ENCODE measurements at regions not wholly inside any gene's neighbourhood (a gene's known extent, or its start where the extent isn't known, plus 50 kb on each side); places are given as distances from the start of the nearest gene placed in this dataset.

- peak overlapping the region; percentile 97 for H2AFZ ChIP-seq (ENCODE audit: low read length)
- CTCF ChIA-PET (ENCODE audit: partially characterized antibody): interaction anchor here (0.6 to 1.1 kb wide), 4 partner anchors 12 to 382 kb away, joined by 3 to 5 read pairs (median 3); no protein-coding TSS in a partner anchor
- H3K9me3 ChIP-seq (ENCODE audit: insufficient read depth in 2 of 2, low read depth in 1 of 2, low read length in 1 of 2): peaks cover 0 to 2% of the 10 kb centered on the region in 2 experiments; a peak in 1 of 4 replicates
- H3K14ac ChIP-seq (ENCODE audit: insufficient read length): no peak overlapping the region
- POLR2A ChIA-PET (ENCODE audit: partially characterized antibody): no interaction called here
- peak overlapping the region; percentile 24 for H4K5ac ChIP-seq (ENCODE audit: insufficient read length, low read depth, low read length)
- H2BK15ac ChIP-seq (ENCODE audit: low read length): no peak overlapping the region
- no peak overlapping the region for H2BK120ac ChIP-seq (replicated peaks; ENCODE audit: low read depth, low read length)
- peak overlapping the region; percentile 26 to 63 for H3K4me2 ChIP-seq (ENCODE audit: insufficient read depth in 1 of 2, low read depth in 2 of 2, low read length in 2 of 2)
- FAIRE-seq: peak; percentile 96
- H3K56ac ChIP-seq (replicated peaks; ENCODE audit: insufficient read length, low read depth, low read length): no peak overlapping the region
- no peaks in the 10 kb centered on the region for H3K36me3 ChIP-seq (ENCODE audit: control insufficient read depth in 2 of 4, insufficient read depth in 4 of 4, low read length in 3 of 4)
- H4K20me1 ChIP-seq (replicated peaks in 1 of 2; ENCODE audit: control insufficient read depth in 1 of 2, insufficient read depth in 2 of 2, low read length in 2 of 2): no peaks in the 10 kb centered on the region
- 17% methylated on average over 34 of the region's 34 CpGs; no CpG with 5 or more reads in 1 of the 2 experiments for WGBS, 2 experiments (ENCODE audit: extremely low coverage in 1 of 2, insufficient coverage in 1 of 2, insufficient read length in 1 of 2, insufficient replicate concordance in 2 of 2, low coverage in 1 of 2, low lambda C conversion rate in 2 of 2, missing lambda C conversion rate in 1 of 2)
- H2AK5ac ChIP-seq (ENCODE audit: low read depth, low read length): no peak overlapping the region
- H3K4ac ChIP-seq (replicated peaks; ENCODE audit: insufficient read length, low read depth, low read length): no peak overlapping the region
- no peak overlapping the region for H2BK20ac ChIP-seq (ENCODE audit: low read length)
- H4K91ac ChIP-seq (replicated peaks; ENCODE audit: insufficient read length, low read length): no peak overlapping the region
- H3K23ac ChIP-seq (ENCODE audit: insufficient read length): no peak overlapping the region
- H3K18ac ChIP-seq (ENCODE audit: extremely low read depth, low read length): 0 out of 2 replicates have a peak overlapping the region, but pooled peaks have one; percentile 86
- no peaks in the 10 kb centered on the region for H3K4me1 ChIP-seq (replicated peaks in 1 of 4; ENCODE audit: control insufficient read depth in 3 of 4, insufficient read depth in 4 of 4, low read length in 3 of 4)
- no peaks in the 10 kb centered on the region for H3K79me1 ChIP-seq (ENCODE audit: low read depth, low read length)
- peak; percentile 85 to 90 for DNase-seq (ENCODE audit: low read depth in 1 of 2, low spot score in 2 of 2)
- H4K8ac ChIP-seq (ENCODE audit: extremely low read depth, insufficient read depth, low read length): no peak overlapping the region
- H3K27me3 ChIP-seq (replicated peaks in 1 of 4; ENCODE audit: control insufficient read depth in 3 of 4, extremely low read depth in 1 of 4, insufficient read depth in 3 of 4, low read length in 3 of 4): peaks cover 0 to 3% (median 0%) of the 10 kb centered on the region in 4 experiments; a peak in 1 of 7 replicates
- peak overlapping the region; percentile 2 to 57 (median 20); a peak in 7 of 8 replicates for H3K4me3 ChIP-seq (ENCODE audit: extremely low read depth in 1 of 4, insufficient read depth in 2 of 4, low read depth in 3 of 4, low read length in 4 of 4)
- H3K23me2 ChIP-seq (ENCODE audit: low read depth, low read length): peaks cover 3% of the 10 kb centered on the region; the same call in 1 of the 2 replicates
- no peak overlapping the region for H2BK5ac ChIP-seq (ENCODE audit: low read depth, low read length)
- no peak overlapping the region; the same call in 1 of the 2 replicates for H3K27ac ChIP-seq (ENCODE audit: low read depth, low read length)
- no peak overlapping the region for H2BK12ac ChIP-seq (ENCODE audit: low read depth, low read length)
- H3K79me2 ChIP-seq (ENCODE audit: control insufficient read depth in 1 of 2, insufficient read depth in 2 of 2, low read length in 2 of 2): no peaks in the 10 kb centered on the region
- H3K9ac ChIP-seq (replicated peaks in 1 of 4; ENCODE audit: extremely low read depth in 1 of 4, low read depth in 3 of 4, low read length in 3 of 4): no peak overlapping the region
- TF ChIP-seq TBP (IDR thresholded peaks at IDR 0.05; ENCODE audit: low read depth, low read length) (0 out of 2 replicates have a peak, but pooled peaks have one; percentile 29), GABPA (IDR thresholded peaks at IDR 0.05; ENCODE audit: borderline replicate concordance, insufficient read depth, low read length) (no peak), NANOG (IDR thresholded peaks at IDR 0.05; ENCODE audit: insufficient read depth, low read depth, low read length, poor library complexity, severe bottlenecking) (no peak), SP2 (IDR thresholded peaks at IDR 0.05; ENCODE audit: low read length) (no peak), KDM5A (IDR thresholded peaks at IDR 0.05; ENCODE audit: low read length) (no peak), CHD2 (IDR thresholded peaks at IDR 0.05; ENCODE audit: low read length) (peak; percentile 73), POU5F1 (IDR thresholded peaks at IDR 0.05; ENCODE audit: low read depth, low read length) (no peak), TAF1 (IDR thresholded peaks at IDR 0.05; ENCODE audit: low read depth, low read length) (0 out of 2 replicates have a peak, but pooled peaks have one; percentile 56), ATF3 (IDR thresholded peaks at IDR 0.05; ENCODE audit: insufficient read depth, low read depth, low read length) (peak; percentile 73), CBX5 (IDR thresholded peaks at IDR 0.05; ENCODE audit: low read depth, low read length) (no peak)
Observed at GRCh38 chr2:2613279-2614199, 282.5 kb upstream of the MYT1L start.

Data from H1 (cell line).